NB4 (cell line): ENCODE measurements at regions not wholly inside any gene's neighbourhood (a gene's known extent, or its start where the extent isn't known, plus 50 kb on each side); places are given as distances from the start of the nearest gene placed in this dataset.

ENCODE experiments used
- POLR2A ChIP-seq: IDR thresholded peaks from 2 replicates; pipeline ENCODE4 v1.6.1; 2011; ENCODE audit warnings: mild to moderate bottlenecking; ENCODE audit not compliant: insufficient read length; ENCODE audit errors: extremely low read depth
- TF ChIP-seq, protein P1 (sequence below): IDR thresholded peaks from one replicate; pipeline ENCODE4 v1.5.1; 2012; ENCODE audit warnings: low read depth, low read length
- TF ChIP-seq, protein P2 (sequence below): IDR thresholded peaks from 2 replicates; pipeline ENCODE4 v1.6.1; 2011; ENCODE audit warnings: low read depth, low read length

DNA sequence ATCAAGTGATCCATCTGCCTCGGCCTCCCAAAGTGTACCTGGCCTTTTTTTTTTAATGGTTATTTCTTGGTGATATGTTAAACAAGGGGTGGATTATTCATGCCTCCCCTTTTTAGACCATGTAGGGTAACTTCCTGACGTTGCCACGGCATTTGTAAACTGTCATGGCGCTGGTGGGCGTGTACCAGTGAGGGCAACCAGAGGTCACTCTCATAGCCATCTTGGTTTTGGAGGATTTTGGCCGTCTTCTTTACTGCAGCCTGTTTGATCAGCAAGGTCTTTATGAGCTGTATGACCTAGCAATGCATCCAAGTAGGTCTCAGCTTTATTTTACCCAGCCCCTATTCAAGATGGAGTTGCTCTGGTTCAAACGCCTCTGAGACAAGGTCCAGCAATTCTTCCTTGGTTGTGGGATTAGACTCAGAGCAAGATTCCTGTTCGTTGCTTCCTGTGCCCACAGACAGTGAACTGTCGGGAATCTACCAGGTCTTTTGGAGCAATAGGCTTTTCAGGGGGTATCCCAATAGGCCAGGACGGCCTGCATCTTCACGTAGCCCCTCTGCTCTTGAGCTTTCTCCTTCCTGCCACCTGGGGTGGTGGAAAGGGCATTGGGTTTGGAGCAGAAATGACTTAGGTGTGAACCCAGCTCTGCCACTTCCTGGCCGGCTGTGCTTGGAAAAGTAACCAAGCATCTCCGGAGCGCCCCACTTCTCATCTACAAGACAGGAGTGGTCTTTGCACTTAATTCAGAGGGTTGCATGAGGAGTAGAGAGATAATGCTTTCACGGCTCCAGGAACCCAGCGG is 52.9 kb upstream of the SEC14L1 start:
- TF ChIP-seq, protein P1, sequence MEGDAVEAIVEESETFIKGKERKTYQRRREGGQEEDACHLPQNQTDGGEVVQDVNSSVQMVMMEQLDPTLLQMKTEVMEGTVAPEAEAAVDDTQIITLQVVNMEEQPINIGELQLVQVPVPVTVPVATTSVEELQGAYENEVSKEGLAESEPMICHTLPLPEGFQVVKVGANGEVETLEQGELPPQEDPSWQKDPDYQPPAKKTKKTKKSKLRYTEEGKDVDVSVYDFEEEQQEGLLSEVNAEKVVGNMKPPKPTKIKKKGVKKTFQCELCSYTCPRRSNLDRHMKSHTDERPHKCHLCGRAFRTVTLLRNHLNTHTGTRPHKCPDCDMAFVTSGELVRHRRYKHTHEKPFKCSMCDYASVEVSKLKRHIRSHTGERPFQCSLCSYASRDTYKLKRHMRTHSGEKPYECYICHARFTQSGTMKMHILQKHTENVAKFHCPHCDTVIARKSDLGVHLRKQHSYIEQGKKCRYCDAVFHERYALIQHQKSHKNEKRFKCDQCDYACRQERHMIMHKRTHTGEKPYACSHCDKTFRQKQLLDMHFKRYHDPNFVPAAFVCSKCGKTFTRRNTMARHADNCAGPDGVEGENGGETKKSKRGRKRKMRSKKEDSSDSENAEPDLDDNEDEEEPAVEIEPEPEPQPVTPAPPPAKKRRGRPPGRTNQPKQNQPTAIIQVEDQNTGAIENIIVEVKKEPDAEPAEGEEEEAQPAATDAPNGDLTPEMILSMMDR = no peak
- TF ChIP-seq POLR2A = no peak
- TF ChIP-seq, protein P2, sequence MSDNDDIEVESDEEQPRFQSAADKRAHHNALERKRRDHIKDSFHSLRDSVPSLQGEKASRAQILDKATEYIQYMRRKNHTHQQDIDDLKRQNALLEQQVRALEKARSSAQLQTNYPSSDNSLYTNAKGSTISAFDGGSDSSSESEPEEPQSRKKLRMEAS = no peak
